Erythroblast (primary cell): ENCODE measurements at regions not wholly inside any gene's neighbourhood (a gene's known extent, or its start where the extent isn't known, plus 50 kb on each side); places are given as distances from the start of the nearest gene placed in this dataset.

Experiments
- GATA1 ChIP-seq: IDR thresholded peaks from 2 replicates; pipeline ENCODE4 v1.6.1; 2011; ENCODE audit warnings: low read depth, mild to moderate bottlenecking, control low read depth, low read length, moderate library complexity
- POLR2A ChIP-seq: IDR thresholded peaks from 2 replicates; pipeline ENCODE4 v1.6.1; 2011; ENCODE audit warnings: mild to moderate bottlenecking, low read length

DNA sequence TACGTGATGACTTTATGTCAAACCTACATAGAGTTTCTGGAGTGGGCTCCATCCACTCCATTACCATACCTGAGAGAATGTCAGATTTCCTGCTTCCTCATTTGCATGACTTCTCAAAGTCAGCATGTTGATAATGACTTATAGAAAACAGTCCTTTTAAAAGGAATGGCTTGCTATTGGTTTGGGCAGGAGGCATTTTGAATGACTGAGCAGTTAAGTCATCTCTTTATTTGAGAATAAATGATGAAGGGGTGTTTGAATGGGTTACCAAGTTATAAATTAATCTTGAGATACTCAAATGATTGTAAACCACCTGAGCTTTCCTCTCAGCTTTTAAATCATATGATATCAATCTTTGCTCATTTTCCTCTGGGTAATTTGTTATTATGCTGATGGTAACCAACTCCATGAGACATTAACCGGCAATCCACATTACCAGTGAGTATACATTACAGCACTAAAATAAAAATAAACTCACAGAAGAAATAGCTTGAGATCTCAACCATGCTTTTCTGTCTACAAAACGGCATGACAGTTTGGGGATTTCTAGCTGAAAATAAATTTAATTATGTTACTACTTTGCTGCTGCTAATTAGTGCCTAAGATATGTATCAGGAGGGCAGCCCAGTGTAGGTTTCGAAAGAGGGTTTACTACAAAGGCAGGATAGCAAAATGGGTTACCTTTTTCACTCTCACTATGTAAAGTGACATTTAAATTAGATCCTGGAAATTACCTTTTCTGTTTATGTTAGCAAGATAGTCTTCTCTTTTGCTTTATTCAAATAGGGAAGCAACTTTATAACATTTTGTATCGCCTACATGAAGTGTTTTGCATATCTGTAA lies 78.8 kb downstream of the RPS12 start:
- no peak for TF ChIP-seq POLR2A
- no peak for TF ChIP-seq GATA1
